Adrenal gland (tissue), 5 donors: ENCODE measurements at regions not wholly inside any gene's neighbourhood (a gene's known extent, or its start where the extent isn't known, plus 50 kb on each side); places are given as distances from the start of the nearest gene placed in this dataset.

Source experiments
- POLR2A ChIP-seq, 2 donors: fragments of 450-650 bp; IDR thresholded peaks; one replicate each; pipeline ENCODE4 v1.6.1; 2017; ENCODE audit warnings: antibody characterized with exemption in 2 of 2, mild to moderate bottlenecking in 2 of 2, moderate library complexity in 1 of 2
- TF ChIP-seq, protein P1 (sequence below), 6 experiments: fragments of 450-650 bp in 4 of 6; fragments of 200-600 bp in 2 of 6; sonication (generic) in 1 of 6; IDR thresholded peaks; 1 replicate in 5 of 6; 2 replicates in 1 of 6; pipeline versions ENCODE4 v1.5.1 to v1.8.0; 2016 to 2021; ENCODE audit warnings: antibody characterized with exemption in 6 of 6, mild to moderate bottlenecking in 2 of 6, moderate library complexity in 1 of 6
- donor health status: DM: no; HTN: no; CAD: no.

DNA sequence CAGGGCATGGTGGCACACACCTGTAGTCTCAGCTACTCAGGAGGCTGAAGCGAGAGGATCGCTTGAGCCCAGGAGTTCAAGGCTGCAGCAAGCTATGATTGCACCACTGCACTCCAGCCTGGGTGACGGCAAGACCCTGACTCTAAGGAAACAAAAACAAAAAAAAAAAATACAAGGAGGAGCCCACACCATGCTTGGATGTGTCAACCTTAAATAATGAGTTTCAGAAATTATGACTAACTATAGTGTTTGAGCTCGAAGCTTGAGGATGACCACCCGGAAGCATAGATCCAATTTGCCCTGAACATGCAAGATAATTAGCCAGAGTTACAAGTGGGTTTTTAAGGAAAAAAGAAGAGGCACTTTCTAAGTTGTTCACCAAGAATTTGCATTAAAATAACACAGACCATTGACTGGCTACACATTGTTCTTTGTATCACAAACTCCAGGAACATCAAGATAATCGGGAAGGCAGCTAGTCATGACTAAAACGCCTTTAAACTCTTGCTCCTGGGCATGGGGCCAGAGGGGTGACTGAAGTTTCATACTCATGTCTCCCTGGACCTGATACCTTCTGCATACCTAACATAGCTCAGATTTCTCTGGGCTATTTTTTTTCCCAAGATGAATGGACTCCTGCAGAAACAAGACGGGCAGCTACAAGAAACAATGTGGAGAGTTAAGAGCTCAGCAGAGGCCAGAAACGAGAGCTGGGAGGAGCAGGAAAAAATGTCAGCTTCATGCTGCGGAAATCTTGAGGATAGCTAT, 289.6 kb downstream of the PREX1 start:
- TF ChIP-seq, protein P1, sequence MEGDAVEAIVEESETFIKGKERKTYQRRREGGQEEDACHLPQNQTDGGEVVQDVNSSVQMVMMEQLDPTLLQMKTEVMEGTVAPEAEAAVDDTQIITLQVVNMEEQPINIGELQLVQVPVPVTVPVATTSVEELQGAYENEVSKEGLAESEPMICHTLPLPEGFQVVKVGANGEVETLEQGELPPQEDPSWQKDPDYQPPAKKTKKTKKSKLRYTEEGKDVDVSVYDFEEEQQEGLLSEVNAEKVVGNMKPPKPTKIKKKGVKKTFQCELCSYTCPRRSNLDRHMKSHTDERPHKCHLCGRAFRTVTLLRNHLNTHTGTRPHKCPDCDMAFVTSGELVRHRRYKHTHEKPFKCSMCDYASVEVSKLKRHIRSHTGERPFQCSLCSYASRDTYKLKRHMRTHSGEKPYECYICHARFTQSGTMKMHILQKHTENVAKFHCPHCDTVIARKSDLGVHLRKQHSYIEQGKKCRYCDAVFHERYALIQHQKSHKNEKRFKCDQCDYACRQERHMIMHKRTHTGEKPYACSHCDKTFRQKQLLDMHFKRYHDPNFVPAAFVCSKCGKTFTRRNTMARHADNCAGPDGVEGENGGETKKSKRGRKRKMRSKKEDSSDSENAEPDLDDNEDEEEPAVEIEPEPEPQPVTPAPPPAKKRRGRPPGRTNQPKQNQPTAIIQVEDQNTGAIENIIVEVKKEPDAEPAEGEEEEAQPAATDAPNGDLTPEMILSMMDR (IDR thresholded peaks at IDR 0.05), result no peak
- TF ChIP-seq POLR2A (IDR thresholded peaks at IDR 0.05), result no peak
